AG10803 (cell line): ENCODE measurements at regions not wholly inside any gene's neighbourhood (a gene's known extent, or its start where the extent isn't known, plus 50 kb on each side); places are given as distances from the start of the nearest gene placed in this dataset.

Source experiments
- DNase-seq: peaks from one replicate; pipeline ENCODE4 v3.0.0; 2010; ENCODE audit warnings: low read depth
- H3K4me3 ChIP-seq: 2 replicates; pipeline ENCODE4 v1.5.1; 2011; ENCODE audit warnings: mild to moderate bottlenecking, low read length, control low read depth
- TF ChIP-seq, protein P1 (sequence below): conservative IDR thresholded peaks from 2 replicates; pipeline ENCODE4 v1.5.1; 2011; ENCODE audit warnings: mild to moderate bottlenecking, low read length, control low read depth, inconsistent platforms

DNA sequence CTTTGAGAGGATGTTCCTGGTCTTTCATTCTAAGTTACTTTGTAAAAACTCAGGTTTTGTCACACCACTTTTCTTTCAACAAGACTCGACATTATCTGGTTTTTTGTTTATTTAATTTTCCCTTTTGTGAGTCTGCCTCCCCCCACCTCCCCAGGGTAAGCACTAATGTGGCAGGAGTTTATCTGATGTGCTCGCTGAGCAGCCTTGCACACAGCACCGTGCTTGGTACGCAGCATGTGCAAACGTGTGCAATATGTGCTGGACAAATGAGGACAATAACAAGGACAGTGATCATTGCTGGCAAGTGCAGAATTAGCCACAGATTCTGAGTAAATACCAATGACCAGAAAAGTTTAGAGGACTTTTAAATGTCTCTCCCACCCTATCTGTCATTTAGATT lies 391.4 kb downstream of the IRS2 start:
- DNase-seq, result no peak
- H3K4me3 ChIP-seq, result no peak overlapping the region
- TF ChIP-seq, protein P1, sequence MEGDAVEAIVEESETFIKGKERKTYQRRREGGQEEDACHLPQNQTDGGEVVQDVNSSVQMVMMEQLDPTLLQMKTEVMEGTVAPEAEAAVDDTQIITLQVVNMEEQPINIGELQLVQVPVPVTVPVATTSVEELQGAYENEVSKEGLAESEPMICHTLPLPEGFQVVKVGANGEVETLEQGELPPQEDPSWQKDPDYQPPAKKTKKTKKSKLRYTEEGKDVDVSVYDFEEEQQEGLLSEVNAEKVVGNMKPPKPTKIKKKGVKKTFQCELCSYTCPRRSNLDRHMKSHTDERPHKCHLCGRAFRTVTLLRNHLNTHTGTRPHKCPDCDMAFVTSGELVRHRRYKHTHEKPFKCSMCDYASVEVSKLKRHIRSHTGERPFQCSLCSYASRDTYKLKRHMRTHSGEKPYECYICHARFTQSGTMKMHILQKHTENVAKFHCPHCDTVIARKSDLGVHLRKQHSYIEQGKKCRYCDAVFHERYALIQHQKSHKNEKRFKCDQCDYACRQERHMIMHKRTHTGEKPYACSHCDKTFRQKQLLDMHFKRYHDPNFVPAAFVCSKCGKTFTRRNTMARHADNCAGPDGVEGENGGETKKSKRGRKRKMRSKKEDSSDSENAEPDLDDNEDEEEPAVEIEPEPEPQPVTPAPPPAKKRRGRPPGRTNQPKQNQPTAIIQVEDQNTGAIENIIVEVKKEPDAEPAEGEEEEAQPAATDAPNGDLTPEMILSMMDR, result no peak

DNA sequence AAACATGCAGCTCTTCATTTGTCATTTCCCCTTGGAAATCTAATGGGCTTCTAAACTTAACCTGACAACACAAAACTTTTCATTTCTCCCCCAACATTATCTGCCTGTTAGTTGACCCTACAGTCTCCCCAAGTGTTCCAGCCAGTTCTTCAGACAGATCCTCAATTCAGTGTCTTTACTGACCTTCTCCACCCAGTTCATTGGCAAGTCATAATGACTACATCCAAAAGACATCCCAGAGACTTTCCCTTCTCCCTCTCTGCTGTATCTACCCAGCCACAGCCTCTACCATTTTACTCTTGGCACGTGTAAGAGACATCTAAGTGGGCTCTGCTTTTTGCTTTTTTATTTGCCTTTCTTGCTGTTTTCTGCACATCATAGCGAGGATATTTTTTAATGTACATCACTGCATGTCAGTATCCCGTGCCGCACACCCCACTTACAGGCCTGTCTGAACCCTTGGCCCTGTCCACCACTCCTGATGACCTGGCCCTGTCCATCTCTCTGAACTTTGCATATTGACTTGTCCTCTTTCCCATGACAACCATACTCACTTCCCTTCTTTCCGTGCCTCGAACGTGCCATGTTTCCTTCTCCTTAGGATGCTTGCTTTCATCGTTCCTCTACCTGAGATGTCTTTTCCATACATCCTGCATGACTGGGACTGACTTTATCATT lies 391.9 kb downstream of the IRS2 start:
- no peak overlapping the region for H3K4me3 ChIP-seq
- no peak for DNase-seq
- TF ChIP-seq, protein P1, result no peak

DNA sequence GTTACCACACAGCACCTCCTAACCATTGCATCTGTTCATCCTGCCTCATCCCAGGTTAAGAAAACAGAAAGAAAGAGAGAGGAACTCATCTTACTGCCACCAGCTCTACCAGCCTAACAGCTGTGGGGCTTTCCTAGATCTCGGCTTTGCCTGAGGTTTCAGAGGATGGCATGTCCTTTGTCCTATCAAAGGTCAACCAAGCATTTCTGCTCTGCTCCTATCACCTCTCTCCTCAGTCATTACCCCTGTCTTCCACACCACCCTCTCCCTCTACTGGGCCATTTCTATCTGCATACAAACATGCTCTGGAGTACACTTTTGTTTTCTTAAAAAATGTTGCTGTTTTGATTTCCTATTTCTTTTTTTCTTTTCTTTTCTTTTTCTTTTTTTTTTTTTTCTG lies 393.3 kb downstream of the IRS2 start:
- TF ChIP-seq, protein P1, result no peak
- H3K4me3 ChIP-seq, result no peak overlapping the region
- no peak for DNase-seq

DNA sequence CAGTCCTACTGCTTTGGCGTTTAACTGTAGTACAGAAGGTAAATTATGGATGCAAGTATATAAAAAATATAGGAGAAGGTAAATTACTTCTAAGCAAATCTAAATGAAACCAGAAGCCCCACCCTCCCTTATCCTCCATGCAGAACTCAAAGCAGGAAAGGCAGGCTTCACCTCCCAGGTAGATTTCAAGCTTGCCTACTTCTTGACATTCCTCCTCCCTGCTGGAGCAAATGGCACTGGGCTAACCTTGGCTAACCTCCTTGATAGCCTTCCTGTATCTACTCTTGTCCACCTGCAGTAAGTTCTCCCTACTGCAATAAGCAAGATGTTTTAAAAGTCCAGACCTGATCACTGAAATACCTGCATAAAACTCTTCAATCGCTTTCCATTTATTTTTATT lies 396.0 kb downstream of the IRS2 start:
- no peak overlapping the region for H3K4me3 ChIP-seq
- TF ChIP-seq, protein P1, result no peak
- no peak for DNase-seq

DNA sequence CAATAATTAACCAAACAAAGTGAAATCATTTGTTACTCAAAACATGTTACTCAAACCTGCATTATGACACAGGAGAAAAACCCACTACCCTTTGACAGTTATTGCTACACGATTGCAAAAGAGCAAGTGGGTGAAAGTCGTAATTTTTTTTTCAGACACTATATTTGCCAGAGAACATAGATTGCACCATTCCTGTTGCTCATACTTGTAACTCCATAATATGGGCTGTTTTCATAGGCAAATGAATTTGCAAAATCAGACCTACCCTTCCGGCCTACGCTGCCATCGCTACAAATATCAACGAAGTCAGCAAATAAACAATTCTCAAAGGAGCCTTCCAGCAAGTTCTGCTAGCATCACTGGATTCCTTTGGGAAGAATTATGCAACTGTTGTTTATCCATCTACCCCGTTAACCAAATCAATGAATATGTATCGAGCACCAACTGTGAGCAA lies 396.5 kb downstream of the IRS2 start:
- TF ChIP-seq, protein P1, result no peak
- peak; percentile 87 for DNase-seq
- H3K4me3 ChIP-seq, result no peak overlapping the region

DNA sequence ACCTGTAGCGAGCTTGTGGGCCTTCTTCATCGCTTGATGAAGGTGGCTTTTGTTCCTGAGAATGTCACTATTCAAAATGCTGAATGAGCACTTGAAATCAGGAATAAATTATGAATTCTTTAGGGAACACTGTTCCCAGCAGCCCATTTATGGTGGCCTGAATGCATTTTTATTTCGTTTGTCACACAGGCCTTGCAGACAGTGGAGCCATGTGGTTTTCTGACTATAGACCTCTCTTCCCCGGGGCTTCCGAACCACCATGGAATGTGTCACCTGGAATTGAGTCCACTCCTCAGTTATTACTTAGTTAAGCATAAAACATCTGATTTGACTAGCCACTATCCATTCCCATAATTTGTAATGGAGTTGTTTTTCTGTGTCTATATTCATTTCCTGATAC lies 396.9 kb downstream of the IRS2 start:
- DNase-seq, result peak; percentile 78
- TF ChIP-seq, protein P1, result no peak
- no peak overlapping the region for H3K4me3 ChIP-seq

DNA sequence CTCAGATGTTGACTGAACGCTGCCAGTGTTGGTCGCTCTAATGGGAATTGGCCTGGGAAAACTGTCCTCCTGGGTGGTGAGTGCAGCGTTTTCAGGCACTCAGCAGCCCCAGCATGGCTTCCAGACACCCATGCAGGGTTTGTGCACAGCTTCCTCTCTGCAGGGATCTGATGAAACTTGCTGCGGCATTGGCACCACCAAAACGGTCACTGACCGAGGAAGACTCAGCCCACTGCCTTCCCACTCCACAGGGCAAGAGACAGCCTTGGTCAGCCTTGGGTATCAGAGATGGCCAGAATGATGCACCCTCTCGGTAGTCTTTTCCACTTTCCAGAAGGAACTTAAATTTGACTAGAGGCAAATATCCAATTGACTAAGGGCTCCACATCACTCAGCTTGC lies 398.9 kb downstream of the IRS2 start:
- no peak for DNase-seq
- TF ChIP-seq, protein P1, result no peak

More for the DNA sequence above, 398.9 kb downstream of the IRS2 start:
- H3K4me3 ChIP-seq, result no peak overlapping the region
